ENCODE measurements at regions not wholly inside any gene's neighbourhood (a gene's known extent, or its start where the extent isn't known, plus 50 kb on each side); places are given as distances from the start of the nearest gene placed in this dataset.

- TF ChIP-seq ZBTB33 (IDR thresholded peaks at IDR 0.05; ENCODE audit: borderline replicate concordance, low read depth) (no peak), RFX5 (IDR thresholded peaks at IDR 0.05; ENCODE audit: low read length) (no peak), CTCF (IDR thresholded peaks at IDR 0.05) (no peak)
Observed at GRCh38 chr2:185436787-185437372, 301.7 kb upstream of the FSIP2 start.
